SKM-1 (cell line): ENCODE measurements at regions not wholly inside any gene's neighbourhood (a gene's known extent, or its start where the extent isn't known, plus 50 kb on each side); places are given as distances from the start of the nearest gene placed in this dataset.
"Not testable (repeated sequence)": the region's sequence is repeated elsewhere in the genome, so short reads cannot be mapped to it uniquely, and the experiment has no call there.

Source experiments
- DNase-seq: peaks from one replicate; lab custom pipeline; 2025; ENCODE audit not compliant: unreplicated experiment; lab: John Stamatoyannopoulos, UW

GRCh38 chr16:75780669-75781068 lies 54.4 kb upstream of the CPHXL start:
- no peak for DNase-seq

- DNase-seq: no peak
Measured at GRCh38 chr16:75781683-75782343, 55.5 kb upstream of the CPHXL start.

GRCh38 chr16:75787440-75787839 lies 61.1 kb upstream of the CPHXL start:
- no peak for DNase-seq

- peak; percentile 46 for DNase-seq
Measured at GRCh38 chr16:75789237-75789636, 62.9 kb upstream of the CPHXL start.

- no peak for DNase-seq
Measured at GRCh38 chr16:75792771-75793492, 66.6 kb upstream of the CPHXL start.

GRCh38 chr16:75793641-75794040 lies 67.4 kb upstream of the CPHXL start:
- DNase-seq: no peak

DNA sequence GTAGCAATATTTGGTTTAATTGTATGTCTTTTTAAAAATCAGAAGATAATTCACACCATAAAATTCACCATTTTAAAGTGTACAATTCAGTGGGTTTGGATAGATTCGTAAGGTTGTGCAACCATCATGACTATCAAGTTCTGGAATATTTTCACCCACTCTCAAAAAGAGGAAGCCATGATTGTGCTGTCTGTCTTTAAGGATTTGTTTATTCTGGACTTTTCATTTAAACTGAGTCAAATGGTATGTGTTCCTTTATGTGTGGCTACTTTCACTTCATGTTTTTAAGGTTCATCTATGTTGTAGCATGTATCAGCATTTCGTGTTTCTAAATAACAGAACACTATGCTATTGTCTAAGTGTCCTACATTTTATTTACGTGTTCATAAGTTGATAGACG lies 68.1 kb upstream of the CPHXL start:
- DNase-seq: no peak

GRCh38 chr16:75798714-75799113 lies 72.4 kb upstream of the CPHXL start:
- no peak for DNase-seq

DNA sequence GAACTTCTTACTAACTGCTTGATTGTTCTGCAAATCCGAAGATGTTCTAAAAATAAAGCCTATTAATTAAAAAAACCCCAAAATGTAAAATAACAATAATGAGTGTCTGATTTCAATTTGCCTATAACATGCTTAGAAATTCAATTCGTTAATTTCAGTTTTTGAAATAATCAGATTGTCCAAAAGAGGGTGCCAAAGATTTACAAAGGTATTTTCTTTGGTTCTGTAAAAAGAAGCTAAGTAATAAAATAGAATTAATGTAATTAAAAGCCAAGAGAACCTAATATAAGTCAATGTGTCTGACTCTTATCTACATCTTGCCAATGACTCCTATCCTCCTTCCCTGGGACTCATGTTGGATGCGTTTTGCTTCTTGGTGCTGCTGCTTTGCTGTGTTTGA lies 75.0 kb upstream of the CPHXL start:
- DNase-seq: no peak

DNA sequence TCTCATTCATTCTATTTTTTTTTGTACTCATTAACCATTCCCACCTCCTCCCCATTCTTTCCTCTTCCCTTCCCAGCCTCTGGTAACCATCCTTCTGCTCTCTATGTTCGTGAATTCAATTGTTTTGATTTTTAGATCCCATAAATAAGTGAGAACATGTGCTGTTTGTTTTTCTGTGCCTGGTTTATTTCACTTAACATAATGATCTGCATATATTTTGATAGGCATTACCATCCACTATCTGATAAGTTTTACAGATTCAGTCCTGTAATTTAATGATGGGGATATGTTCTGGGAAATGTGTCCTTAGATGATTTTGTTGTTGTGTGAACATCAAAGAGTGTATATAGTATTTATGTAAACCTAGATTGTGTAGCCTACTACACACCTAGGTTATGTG lies 77.5 kb upstream of the CPHXL start:
- DNase-seq: no peak

DNA sequence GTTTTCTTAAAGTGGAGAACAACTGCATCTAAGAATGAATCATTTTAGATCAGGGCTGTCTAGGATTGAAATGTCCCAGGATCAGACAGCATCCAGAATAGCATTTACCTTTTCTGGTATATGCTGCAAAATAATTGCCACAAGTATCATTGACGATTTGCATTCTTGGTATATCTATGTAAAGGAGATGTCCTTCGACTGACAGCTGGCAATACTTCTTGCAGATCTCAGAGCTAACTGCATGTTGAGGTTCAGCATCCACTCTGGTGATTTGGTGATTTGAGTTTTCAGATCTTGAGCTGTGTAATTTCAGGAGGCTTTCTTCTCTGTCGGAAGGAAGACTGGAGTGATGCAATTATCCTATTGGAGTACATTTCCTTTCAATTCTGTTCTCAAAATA lies 78.1 kb upstream of the CPHXL start:
- DNase-seq: no peak

DNA sequence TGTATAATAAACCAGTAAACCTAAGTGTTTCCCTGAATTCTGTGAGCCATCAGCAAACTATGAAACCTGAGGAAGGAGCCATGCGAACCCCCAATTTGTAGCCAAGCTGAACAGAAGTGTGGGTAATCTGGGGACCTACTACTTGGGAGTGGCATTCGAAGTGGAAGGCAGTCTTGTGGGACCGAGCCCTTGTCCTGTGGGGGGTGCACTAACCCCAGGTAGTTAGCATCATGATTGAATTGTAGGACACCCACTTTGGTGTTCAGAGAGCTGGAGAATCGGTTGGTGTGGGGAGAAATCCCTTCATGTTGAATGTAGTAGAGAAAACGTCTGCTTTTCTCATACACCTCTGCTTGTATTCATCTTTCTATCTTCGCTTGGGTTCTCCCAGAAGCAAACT lies 79.7 kb upstream of the CPHXL start:
- DNase-seq: no peak

DNA sequence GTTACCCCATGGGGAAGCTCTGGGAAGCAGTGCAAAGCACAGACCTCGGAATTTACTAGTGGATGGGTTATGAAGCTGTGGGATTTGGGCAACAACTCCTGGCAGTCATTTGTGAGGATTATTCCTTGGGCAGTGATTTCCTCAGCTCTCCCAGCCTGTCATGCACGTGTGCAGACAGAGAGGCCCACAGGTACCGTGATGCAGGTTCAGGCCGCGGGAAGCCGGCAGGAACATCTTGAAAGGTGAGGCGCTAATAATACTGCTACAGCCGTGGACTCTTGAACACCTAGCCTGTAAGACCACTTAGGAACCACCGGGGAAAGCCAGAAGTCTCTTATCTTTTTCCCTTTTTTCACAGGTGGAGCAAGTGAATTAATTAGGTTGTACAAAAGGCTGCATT lies 80.2 kb upstream of the CPHXL start:
- DNase-seq: no peak

DNA sequence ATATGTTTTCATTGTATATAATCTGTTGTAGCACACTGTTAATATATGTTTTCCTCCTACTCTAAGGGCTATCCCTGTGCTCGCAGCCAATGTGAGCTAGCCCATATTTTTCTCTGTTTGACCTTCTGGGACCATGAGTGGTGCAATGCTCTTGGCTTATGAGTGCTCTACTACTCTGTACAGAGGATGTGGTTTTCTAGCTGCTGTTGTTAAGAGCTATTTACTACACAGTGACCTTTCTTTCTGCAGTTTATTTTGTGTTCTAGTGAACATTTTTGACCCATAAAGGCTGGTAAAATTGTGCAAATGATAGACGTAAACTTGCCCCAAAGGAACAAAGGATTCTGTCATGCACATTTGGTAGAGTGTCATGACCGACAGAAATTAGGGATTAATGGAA lies 84.1 kb upstream of the CPHXL start:
- DNase-seq: no peak

DNA sequence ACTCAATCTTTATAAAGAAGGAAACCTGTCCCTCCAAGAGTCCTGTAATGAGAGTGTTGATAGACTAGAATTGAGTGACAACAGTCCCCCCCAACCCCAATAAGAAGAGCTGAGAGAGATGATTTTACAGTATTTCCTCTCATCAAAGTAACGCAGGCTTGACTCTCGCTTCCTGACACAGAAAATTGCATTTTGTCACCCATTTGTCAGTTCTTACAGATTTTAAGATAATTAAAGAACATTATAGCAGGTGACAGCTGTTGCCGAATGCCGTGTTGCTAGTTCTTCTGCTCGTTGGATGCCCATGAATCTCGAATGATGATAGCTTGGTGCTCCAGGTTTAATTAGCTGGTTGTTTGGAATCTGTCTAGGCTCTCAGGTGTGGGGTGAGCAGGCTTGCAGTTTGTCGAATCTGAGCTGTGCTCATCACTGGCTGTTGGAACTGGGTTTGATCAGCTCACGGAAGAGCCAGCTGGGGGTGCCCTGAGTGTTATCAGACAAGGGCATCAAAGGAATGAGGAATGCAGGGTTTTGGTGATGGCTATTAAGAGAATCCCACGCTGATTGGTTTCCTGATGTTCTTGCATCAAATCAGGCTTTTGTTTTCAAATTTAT lies 84.8 kb upstream of the CPHXL start:
- DNase-seq: no peak

GRCh38 chr16:75818491-75818890 lies 92.2 kb upstream of the CPHXL start:
- DNase-seq: no peak

DNA sequence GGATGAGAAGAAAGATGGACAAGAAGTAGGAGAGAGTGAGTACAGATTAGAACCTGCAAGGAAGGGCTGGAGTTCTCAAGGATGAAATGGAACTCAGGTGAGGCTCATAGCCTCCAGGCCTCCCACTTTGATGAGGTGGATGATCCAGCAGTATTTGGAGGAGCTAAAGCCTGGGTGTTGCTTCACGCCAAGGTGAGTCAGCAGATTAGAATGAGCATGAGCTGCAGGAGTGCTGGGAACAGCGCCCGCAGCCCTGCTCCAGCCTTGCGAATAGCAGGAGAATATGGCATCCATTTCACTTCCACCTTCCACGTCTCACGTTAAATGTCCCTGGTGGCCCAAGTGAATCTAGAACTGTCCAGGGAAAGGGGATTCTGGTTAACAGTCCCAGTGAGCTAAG lies 94.4 kb upstream of the CPHXL start:
- DNase-seq: no peak

DNA sequence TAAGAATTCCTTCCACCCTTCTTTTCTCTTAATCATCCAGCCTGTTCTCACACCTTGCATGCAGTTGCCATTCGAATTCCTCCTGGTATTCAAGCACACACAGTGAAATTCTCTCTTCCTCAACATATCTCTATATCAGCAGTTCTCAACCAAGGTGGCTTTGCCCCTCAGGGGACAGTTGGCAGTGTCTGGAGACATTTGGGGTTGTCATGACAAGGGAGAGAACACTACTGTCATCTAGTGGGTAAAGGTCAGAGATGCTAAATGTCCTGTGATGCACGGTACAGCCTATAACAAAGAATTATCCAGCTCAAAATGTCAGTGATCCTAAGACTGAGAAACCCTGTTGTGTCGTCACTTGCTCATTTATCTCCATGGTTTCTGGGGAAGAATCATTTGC lies 94.8 kb upstream of the CPHXL start:
- DNase-seq: no peak

- not testable (repeated sequence) for DNase-seq
Measured at GRCh38 chr16:75825750-75826149, 99.5 kb upstream of the CPHXL start.

- DNase-seq: not testable (repeated sequence)
Measured at GRCh38 chr16:75827372-75828038, 101.2 kb upstream of the CPHXL start.

GRCh38 chr16:75833385-75833784 lies 107.1 kb upstream of the CPHXL start:
- DNase-seq: not testable (repeated sequence)
